HCEC 1CT (cell line): ENCODE measurements at regions not wholly inside any gene's neighbourhood (a gene's known extent, or its start where the extent isn't known, plus 50 kb on each side); places are given as distances from the start of the nearest gene placed in this dataset.

Experiments used
- DNase-seq: peaks from one replicate; pipeline ENCODE4 v3.0.0-alpha.2; 2017

- no peak for DNase-seq
Observed at GRCh38 chr2:145028101-145028920, 508.4 kb upstream of the ZEB2 start.

- DNase-seq, result peak; percentile 34
Observed at GRCh38 chr2:145026456-145027455, 506.8 kb upstream of the ZEB2 start.

GRCh38 chr2:145025382-145025781, 505.5 kb upstream of the ZEB2 start:
- no peak for DNase-seq

- DNase-seq, result no peak
Observed at GRCh38 chr2:145023334-145023934, 503.5 kb upstream of the ZEB2 start.

GRCh38 chr2:145022666-145023333, 502.9 kb upstream of the ZEB2 start:
- no peak for DNase-seq

GRCh38 chr2:145021962-145022665, 502.2 kb upstream of the ZEB2 start:
- DNase-seq, result no peak

- DNase-seq, result peak; percentile 66
Observed at GRCh38 chr2:145020694-145021093, 500.8 kb upstream of the ZEB2 start.

- no peak for DNase-seq
Observed at GRCh38 chr2:145020139-145020538, 500.2 kb upstream of the ZEB2 start.

- DNase-seq, result no peak
Observed at GRCh38 chr2:145018502-145018901, 498.6 kb upstream of the ZEB2 start.

- DNase-seq, result no peak
Observed at GRCh38 chr2:145017149-145017548, 497.2 kb upstream of the ZEB2 start.

GRCh38 chr2:145016711-145017110, 496.8 kb upstream of the ZEB2 start:
- DNase-seq, result no peak

GRCh38 chr2:145015561-145015960, 495.6 kb upstream of the ZEB2 start:
- no peak for DNase-seq

GRCh38 chr2:145012806-145013205, 492.9 kb upstream of the ZEB2 start:
- DNase-seq, result no peak

GRCh38 chr2:145012214-145012670, 492.3 kb upstream of the ZEB2 start:
- peak; percentile 54 for DNase-seq

- DNase-seq, result no peak
Observed at GRCh38 chr2:145010635-145011034, 490.7 kb upstream of the ZEB2 start.

GRCh38 chr2:145007960-145008263, 488.0 kb upstream of the ZEB2 start:
- no peak for DNase-seq

- DNase-seq, result peak; percentile 98
Observed at GRCh38 chr2:145007093-145007959, 487.4 kb upstream of the ZEB2 start.

- DNase-seq, result no peak
Observed at GRCh38 chr2:145002624-145003023, 482.7 kb upstream of the ZEB2 start.

- DNase-seq, result no peak
Observed at GRCh38 chr2:145000376-145000775, 480.5 kb upstream of the ZEB2 start.

- no peak for DNase-seq
Observed at GRCh38 chr2:144999936-145000335, 480.0 kb upstream of the ZEB2 start.
